IPS DF 4.7 (cell line): ENCODE measurements at regions not wholly inside any gene's neighbourhood (a gene's known extent, or its start where the extent isn't known, plus 50 kb on each side); places are given as distances from the start of the nearest gene placed in this dataset.

ENCODE experiments used
- DNase-seq: peaks from one replicate; pipeline ENCODE4 v3.0.0-alpha.2; 2013; ENCODE audit warnings: low spot score; ENCODE audit errors: extremely low read depth

- no peak for DNase-seq
These were observed 231.6 kb downstream of the BCL11A start for GRCh38 chr2:60321816-60322215.

- DNase-seq: no peak
These were observed 232.7 kb downstream of the BCL11A start for GRCh38 chr2:60320724-60321123.

- DNase-seq: no peak
These were observed 234.4 kb downstream of the BCL11A start for GRCh38 chr2:60319031-60319547.

- no peak for DNase-seq
These were observed 234.9 kb downstream of the BCL11A start for GRCh38 chr2:60318544-60318943.

GRCh38 chr2:60317844-60318243 is 235.6 kb downstream of the BCL11A start:
- DNase-seq: no peak

GRCh38 chr2:60317034-60317386 is 236.4 kb downstream of the BCL11A start:
- DNase-seq: no peak

- DNase-seq: no peak
These were observed 236.9 kb downstream of the BCL11A start for GRCh38 chr2:60316381-60317033.

GRCh38 chr2:60313470-60314172 is 239.8 kb downstream of the BCL11A start:
- DNase-seq: no peak

GRCh38 chr2:60312618-60313017 is 240.8 kb downstream of the BCL11A start:
- DNase-seq: no peak

- no peak for DNase-seq
These were observed 241.9 kb downstream of the BCL11A start for GRCh38 chr2:60311524-60311923.

- DNase-seq: no peak
These were observed 243.4 kb downstream of the BCL11A start for GRCh38 chr2:60309941-60310660.

- DNase-seq: no peak
These were observed 244.1 kb downstream of the BCL11A start for GRCh38 chr2:60309336-60309735.

- DNase-seq: no peak
These were observed 247.1 kb downstream of the BCL11A start for GRCh38 chr2:60306267-60306861.

- DNase-seq: no peak
These were observed 249.8 kb downstream of the BCL11A start for GRCh38 chr2:60303680-60304079.

- DNase-seq: no peak
These were observed 250.9 kb downstream of the BCL11A start for GRCh38 chr2:60302377-60303126.

GRCh38 chr2:60301726-60302125 is 251.7 kb downstream of the BCL11A start:
- no peak for DNase-seq

- DNase-seq: no peak
These were observed 254.3 kb downstream of the BCL11A start for GRCh38 chr2:60299179-60299578.

- DNase-seq: no peak
These were observed 255.3 kb downstream of the BCL11A start for GRCh38 chr2:60298006-60298696.

- no peak for DNase-seq
These were observed 256.0 kb downstream of the BCL11A start for GRCh38 chr2:60297296-60298005.
